GM13977 (cell line): ENCODE measurements at regions not wholly inside any gene's neighbourhood (a gene's known extent, or its start where the extent isn't known, plus 50 kb on each side); places are given as distances from the start of the nearest gene placed in this dataset.

Source experiments
- DNase-seq: peaks from one replicate; pipeline ENCODE4 v3.0.0; 2012; ENCODE audit warnings: low spot score
- in situ Hi-C: fragments of 300-500 bp; cut with MboI; formaldehyde crosslinking; loops from one replicate; pipeline ENCODE4 v1.12.0; 2022; ENCODE audit warnings: low sequenced_read_pairs, low pct_unique_long_range_greater_than_20kb, mixed read lengths, inconsistent platforms; ENCODE audit not compliant: unreplicated experiment
- TF ChIP-seq, protein P1 (sequence below): IDR thresholded peaks from 2 replicates; pipeline ENCODE4 v1.5.1; 2012; ENCODE audit warnings: mild to moderate bottlenecking, control low read depth; ENCODE audit not compliant: insufficient read depth; ENCODE audit errors: extremely low read depth, missing control alignments

DNA sequence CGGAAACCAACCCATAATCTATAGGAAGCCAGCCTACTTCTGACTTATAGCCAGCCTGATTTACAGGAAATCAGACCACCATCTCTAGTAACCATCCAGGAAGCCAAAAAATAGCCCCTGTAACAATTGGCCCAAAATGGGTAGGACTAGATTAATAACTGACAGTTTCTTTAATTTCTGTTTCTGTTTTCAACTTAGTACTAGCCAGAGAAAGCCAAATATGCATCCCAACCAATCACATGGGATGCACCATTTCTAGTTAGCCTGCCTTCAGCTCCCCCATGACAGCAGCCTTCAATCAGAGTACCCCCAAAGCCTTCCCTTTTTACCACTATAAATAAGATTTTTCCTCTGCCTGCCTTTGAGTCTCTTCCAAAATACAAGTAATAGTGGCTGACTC lies 239.1 kb upstream of the GADL1 start:
- TF ChIP-seq, protein P1, sequence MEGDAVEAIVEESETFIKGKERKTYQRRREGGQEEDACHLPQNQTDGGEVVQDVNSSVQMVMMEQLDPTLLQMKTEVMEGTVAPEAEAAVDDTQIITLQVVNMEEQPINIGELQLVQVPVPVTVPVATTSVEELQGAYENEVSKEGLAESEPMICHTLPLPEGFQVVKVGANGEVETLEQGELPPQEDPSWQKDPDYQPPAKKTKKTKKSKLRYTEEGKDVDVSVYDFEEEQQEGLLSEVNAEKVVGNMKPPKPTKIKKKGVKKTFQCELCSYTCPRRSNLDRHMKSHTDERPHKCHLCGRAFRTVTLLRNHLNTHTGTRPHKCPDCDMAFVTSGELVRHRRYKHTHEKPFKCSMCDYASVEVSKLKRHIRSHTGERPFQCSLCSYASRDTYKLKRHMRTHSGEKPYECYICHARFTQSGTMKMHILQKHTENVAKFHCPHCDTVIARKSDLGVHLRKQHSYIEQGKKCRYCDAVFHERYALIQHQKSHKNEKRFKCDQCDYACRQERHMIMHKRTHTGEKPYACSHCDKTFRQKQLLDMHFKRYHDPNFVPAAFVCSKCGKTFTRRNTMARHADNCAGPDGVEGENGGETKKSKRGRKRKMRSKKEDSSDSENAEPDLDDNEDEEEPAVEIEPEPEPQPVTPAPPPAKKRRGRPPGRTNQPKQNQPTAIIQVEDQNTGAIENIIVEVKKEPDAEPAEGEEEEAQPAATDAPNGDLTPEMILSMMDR = no peak
- no peak for DNase-seq
- in situ Hi-C loops = no loop called here

GRCh38 chr3:31135546-31135945 lies 241.1 kb upstream of the GADL1 start:
- in situ Hi-C loops = no loop called here

GRCh38 chr3:31137718-31138465 lies 243.4 kb upstream of the GADL1 start:
- in situ Hi-C loops = no loop called here
- TF ChIP-seq, protein P1 = no peak
- no peak for DNase-seq

More at GRCh38 chr3:31135546-31135945, 241.1 kb upstream of the GADL1 start:
- TF ChIP-seq, protein P1 = no peak
- no peak for DNase-seq

DNA sequence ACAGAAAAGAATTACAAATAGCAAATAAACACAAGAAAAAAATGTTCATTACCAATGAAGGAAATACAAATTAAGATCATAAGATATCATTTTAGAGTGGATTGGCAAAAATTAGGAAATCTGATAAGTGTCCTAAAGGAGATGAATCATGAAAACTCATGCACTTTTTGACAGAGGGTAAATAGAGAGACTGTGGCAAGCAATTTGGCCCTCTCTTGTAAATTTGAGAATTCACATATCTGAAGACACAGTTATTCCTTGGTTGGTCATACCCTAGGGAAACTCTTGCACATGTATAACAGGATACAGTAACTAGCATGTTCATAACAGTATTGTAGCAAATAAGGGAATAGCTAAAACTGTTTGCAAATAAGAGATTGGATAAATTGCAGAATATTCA lies 246.0 kb upstream of the GADL1 start:
- TF ChIP-seq, protein P1 = no peak
- no peak for DNase-seq
- in situ Hi-C loops = no loop called here

- TF ChIP-seq, protein P1 = no peak
- no peak for DNase-seq
- in situ Hi-C loops = no loop called here
These were observed 247.7 kb upstream of the GADL1 start for GRCh38 chr3:31142139-31142538.

DNA sequence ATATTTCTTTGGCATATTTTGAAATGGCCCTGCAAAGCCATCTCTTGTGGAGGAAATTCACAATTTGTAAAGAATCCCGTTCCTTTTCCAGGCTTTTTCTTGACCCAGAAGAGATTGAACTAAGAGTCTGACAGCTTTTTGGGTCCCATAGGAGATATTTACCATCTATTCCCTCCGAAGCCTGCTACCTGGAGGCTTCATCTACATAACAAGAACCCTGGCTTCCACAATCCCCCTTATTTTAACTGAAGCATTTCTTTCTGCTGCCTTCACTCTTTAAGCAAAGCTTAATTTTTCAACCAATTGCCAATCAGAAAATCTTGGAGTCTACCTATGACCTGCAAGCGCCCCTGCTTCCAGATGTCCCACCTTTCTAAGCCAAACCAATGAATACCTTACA lies 248.1 kb upstream of the GADL1 start:
- TF ChIP-seq, protein P1 = no peak
- in situ Hi-C loops = no loop called here
- DNase-seq = no peak
